ENCODE measurements at regions not wholly inside any gene's neighbourhood (a gene's known extent, or its start where the extent isn't known, plus 50 kb on each side); places are given as distances from the start of the nearest gene placed in this dataset.
"Not testable (repeated sequence)": the region's sequence is repeated elsewhere in the genome, so short reads cannot be mapped to it uniquely, and the experiment has no call there.

DNA sequence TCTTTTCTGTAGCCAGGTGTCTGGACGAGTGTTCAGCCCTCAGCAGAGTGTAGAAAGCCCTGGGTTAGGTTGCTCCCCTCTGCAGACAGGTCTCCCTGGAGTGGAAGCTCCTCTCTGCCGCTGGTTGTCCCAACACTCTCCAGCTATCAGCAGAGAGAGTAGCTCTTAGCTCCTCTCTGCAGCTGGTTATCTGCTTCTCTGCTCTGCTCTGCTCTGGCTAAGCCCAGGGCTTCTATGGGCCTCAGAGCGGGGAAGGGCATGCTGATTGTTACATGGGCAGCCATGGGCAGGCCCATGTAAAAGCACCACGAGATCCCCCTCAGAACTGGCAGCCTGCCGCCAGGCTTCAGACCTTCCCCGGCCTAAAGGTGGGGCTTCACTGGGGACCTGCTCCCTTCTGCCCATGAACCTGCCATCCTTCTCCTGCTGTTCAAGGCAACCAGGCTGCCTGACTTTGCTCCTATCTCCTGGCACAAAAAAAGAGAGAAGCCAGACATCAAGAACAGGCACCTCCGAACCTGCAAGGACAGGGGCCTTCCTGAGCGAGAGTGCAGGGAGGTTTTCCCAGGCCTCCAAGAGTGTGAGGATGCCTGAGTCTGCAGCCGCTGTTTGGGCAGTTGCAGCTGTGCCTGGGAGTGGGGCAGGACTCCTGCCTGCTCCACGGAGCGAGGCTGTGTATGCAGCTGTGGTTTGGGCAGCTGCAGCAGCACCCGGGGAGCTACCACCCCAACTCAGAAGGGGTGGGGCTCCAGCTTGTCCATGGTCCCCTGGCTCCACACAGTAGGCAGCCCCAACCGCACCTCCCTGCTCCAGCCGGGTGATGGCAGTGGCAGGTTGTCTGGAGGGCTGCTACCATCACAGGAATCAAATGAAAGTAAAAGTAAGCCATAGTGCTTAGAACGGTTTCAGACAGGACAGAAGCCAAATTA is 973.7 kb downstream of the LTN1 start:
- Histone ChIP-seq H3K4me1 (0 out of 2 replicates have a peak, but pooled peaks cover 5% of the 10 kb centered on the region), H3K4me3 (ENCODE audit: low read depth, low read length) (no peak overlapping the region), H3K36me3 (ENCODE audit: control insufficient read depth, insufficient read depth, low read length) (no peaks in the 10 kb centered on the region), H3K9me3 (no peaks in the 10 kb centered on the region), H3K27me3 (replicated peaks; ENCODE audit: control insufficient read depth, insufficient read depth, low read length) (no peaks in the 10 kb centered on the region)
- Mint-ChIP-seq H3K27ac (ENCODE audit: unreplicated experiment) (no peak overlapping the region), H3K4me3 (ENCODE audit: unreplicated experiment) (no peak overlapping the region), H3K4me1 (ENCODE audit: low read depth, unreplicated experiment) (no peaks in the 10 kb centered on the region), H3K27me3 (ENCODE audit: insufficient read depth, unreplicated experiment) (no peaks in the 10 kb centered on the region), H3K9me3 (ENCODE audit: unreplicated experiment) (no peaks in the 10 kb centered on the region), H3K36me3 (ENCODE audit: insufficient read depth, unreplicated experiment) (no peaks in the 10 kb centered on the region)
- no TSS peak for BruUV-seq (replicated peaks)
- TF ChIP-seq, protein P1, sequence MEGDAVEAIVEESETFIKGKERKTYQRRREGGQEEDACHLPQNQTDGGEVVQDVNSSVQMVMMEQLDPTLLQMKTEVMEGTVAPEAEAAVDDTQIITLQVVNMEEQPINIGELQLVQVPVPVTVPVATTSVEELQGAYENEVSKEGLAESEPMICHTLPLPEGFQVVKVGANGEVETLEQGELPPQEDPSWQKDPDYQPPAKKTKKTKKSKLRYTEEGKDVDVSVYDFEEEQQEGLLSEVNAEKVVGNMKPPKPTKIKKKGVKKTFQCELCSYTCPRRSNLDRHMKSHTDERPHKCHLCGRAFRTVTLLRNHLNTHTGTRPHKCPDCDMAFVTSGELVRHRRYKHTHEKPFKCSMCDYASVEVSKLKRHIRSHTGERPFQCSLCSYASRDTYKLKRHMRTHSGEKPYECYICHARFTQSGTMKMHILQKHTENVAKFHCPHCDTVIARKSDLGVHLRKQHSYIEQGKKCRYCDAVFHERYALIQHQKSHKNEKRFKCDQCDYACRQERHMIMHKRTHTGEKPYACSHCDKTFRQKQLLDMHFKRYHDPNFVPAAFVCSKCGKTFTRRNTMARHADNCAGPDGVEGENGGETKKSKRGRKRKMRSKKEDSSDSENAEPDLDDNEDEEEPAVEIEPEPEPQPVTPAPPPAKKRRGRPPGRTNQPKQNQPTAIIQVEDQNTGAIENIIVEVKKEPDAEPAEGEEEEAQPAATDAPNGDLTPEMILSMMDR (IDR thresholded peaks at IDR 0.05; ENCODE audit: insufficient read depth in 1 of 2, low read depth in 1 of 2, low read length in 1 of 2, severe bottlenecking in 1 of 2, unreplicated experiment in 1 of 2), result no peak
- intact Hi-C loops (cut with micrococcal nuclease; ENCODE audit: unreplicated experiment), result no loop called here
- ChIA-PET CTCF (interaction anchor here (0.6 kb wide), 2 partner anchors 1432 to 1991 kb away, joined by 3 read pairs; no protein-coding TSS in a partner anchor), POLR2A (no interaction called here)
- DNase-seq, result peak; percentile 5 to 25

DNA sequence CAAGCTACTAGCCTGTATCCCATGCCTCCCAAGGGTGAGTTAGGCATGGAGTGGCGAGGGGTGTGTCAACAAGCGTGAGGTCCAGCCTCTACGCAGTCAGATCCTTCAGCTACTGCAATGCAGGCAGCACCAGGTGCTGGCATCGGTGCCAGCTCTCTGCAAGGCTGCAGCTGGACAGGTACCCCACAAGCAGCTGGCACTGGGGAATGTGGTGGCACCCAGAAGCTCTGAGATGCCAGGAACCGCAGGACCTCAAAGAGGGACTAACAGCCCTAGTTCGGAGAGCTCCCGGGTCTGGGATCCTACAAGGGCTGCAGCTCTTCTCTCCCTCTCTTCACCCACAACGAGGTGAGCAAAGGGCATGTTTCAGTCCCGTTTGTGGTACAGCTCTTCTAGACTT is 974.5 kb downstream of the LTN1 start:
- intact Hi-C loops (cut with micrococcal nuclease; ENCODE audit: unreplicated experiment), result no loop called here
- H3K9me3 Mint-ChIP-seq (ENCODE audit: unreplicated experiment), result no peaks in the 10 kb centered on the region
- no peaks in the 10 kb centered on the region for H3K27me3 Mint-ChIP-seq (ENCODE audit: insufficient read depth, unreplicated experiment)
- Histone ChIP-seq H3K36me3 (ENCODE audit: control insufficient read depth, insufficient read depth, low read length) (no peaks in the 10 kb centered on the region), H3K9me3 (no peaks in the 10 kb centered on the region), H3K27me3 (replicated peaks; ENCODE audit: control insufficient read depth, insufficient read depth, low read length) (no peaks in the 10 kb centered on the region), H3K4me1 (0 out of 2 replicates have a peak, but pooled peaks cover 5% of the 10 kb centered on the region), H3K4me3 (ENCODE audit: low read depth, low read length) (no peak overlapping the region)
- no peak overlapping the region for H3K4me3 Mint-ChIP-seq (ENCODE audit: unreplicated experiment)
- CTCF ChIA-PET, result interaction anchor here (0.6 kb wide), 1 partner anchor 1990 kb away, joined by 3 read pairs; no protein-coding TSS in a partner anchor
- no peak for DNase-seq
- POLR2A ChIA-PET, result no interaction called here
- H3K4me1 Mint-ChIP-seq (ENCODE audit: low read depth, unreplicated experiment), result no peaks in the 10 kb centered on the region
- BruUV-seq (replicated peaks), result no TSS peak
- TF ChIP-seq, protein P1 (IDR thresholded peaks at IDR 0.05; ENCODE audit: insufficient read depth in 1 of 2, low read depth in 1 of 2, low read length in 1 of 2, severe bottlenecking in 1 of 2, unreplicated experiment in 1 of 2), result no peak
- H3K36me3 Mint-ChIP-seq (ENCODE audit: insufficient read depth, unreplicated experiment), result no peaks in the 10 kb centered on the region
- no peak overlapping the region for H3K27ac Mint-ChIP-seq (ENCODE audit: unreplicated experiment)

DNA sequence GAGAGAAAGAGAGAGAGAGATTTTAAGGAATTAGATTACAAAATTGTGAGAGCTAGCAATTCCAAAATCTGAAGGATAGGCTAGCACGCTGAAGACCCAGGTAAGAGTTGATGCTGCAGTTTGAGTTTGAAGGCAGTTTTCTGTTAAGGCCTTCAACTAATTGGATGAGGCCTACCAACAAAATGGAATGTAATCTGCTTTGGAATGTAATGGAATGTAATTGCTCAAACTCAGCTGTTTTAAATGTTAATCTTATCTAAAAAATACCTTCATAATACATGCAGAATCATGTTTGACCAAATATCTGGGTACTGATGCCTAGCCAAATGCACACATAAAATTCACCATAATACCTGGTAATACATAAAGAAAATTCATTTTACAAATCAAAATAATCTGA is 976.1 kb downstream of the LTN1 start:
- H3K36me3 ChIP-seq (ENCODE audit: control insufficient read depth, insufficient read depth, low read length), result no peaks in the 10 kb centered on the region
- H3K27ac Mint-ChIP-seq (ENCODE audit: unreplicated experiment), result no peak overlapping the region
- H3K9me3 ChIP-seq, result no peaks in the 10 kb centered on the region
- H3K4me1 Mint-ChIP-seq (ENCODE audit: low read depth, unreplicated experiment), result no peaks in the 10 kb centered on the region
- DNase-seq, result no peak
- no peaks in the 10 kb centered on the region for H3K27me3 Mint-ChIP-seq (ENCODE audit: insufficient read depth, unreplicated experiment)
- no peaks in the 10 kb centered on the region for H3K36me3 Mint-ChIP-seq (ENCODE audit: insufficient read depth, unreplicated experiment)
- no peak overlapping the region for H3K4me3 ChIP-seq (ENCODE audit: low read depth, low read length)
- 0 out of 2 replicates have a peak, but pooled peaks cover 5% of the 10 kb centered on the region for H3K4me1 ChIP-seq
- TF ChIP-seq, protein P1 (IDR thresholded peaks at IDR 0.05; ENCODE audit: insufficient read depth in 1 of 2, low read depth in 1 of 2, low read length in 1 of 2, severe bottlenecking in 1 of 2, unreplicated experiment in 1 of 2), result no peak
- CTCF ChIA-PET, result no interaction called here
- H3K9me3 Mint-ChIP-seq (ENCODE audit: unreplicated experiment), result no peaks in the 10 kb centered on the region
- POLR2A ChIA-PET, result no interaction called here
- BruUV-seq (replicated peaks), result no TSS peak
- H3K27me3 ChIP-seq (replicated peaks; ENCODE audit: control insufficient read depth, insufficient read depth, low read length), result no peaks in the 10 kb centered on the region
- intact Hi-C loops (cut with micrococcal nuclease; ENCODE audit: unreplicated experiment), result no loop called here
- no peak overlapping the region for H3K4me3 Mint-ChIP-seq (ENCODE audit: unreplicated experiment)

DNA sequence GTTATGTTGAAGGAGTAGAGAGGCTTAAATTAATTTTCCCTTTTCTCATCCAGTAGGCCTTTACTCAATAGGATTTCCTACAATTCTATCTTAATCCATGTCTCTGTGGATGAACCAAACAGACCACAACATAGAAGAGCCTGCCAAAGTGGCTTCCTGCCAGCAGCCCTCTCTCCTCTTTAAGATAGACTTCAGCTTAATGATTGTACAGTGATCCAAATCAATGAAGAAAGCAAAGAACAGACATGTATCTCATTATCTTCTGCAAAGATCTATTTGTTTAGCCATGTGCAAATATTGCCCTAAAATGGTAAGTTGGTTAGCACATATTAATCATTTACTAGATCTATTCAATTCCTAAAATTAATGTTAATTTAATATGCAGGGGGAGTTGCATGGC is 979.6 kb downstream of the LTN1 start:
- H3K4me1 ChIP-seq; H3K36me3 ChIP-seq (ENCODE audit: control insufficient read depth, insufficient read depth, low read length); POLR2A ChIA-PET; H3K9me3 ChIP-seq; H3K27me3 ChIP-seq (replicated peaks; ENCODE audit: control insufficient read depth, insufficient read depth, low read length); H3K4me3 Mint-ChIP-seq (ENCODE audit: unreplicated experiment); H3K27ac Mint-ChIP-seq (ENCODE audit: unreplicated experiment); intact Hi-C loops (cut with micrococcal nuclease; ENCODE audit: unreplicated experiment); H3K4me3 ChIP-seq (ENCODE audit: low read depth, low read length); BruUV-seq (replicated peaks); CTCF ChIA-PET; H3K27me3 Mint-ChIP-seq (ENCODE audit: insufficient read depth, unreplicated experiment); H3K9me3 Mint-ChIP-seq (ENCODE audit: unreplicated experiment); H3K36me3 Mint-ChIP-seq (ENCODE audit: insufficient read depth, unreplicated experiment); DNase-seq; H3K4me1 Mint-ChIP-seq (ENCODE audit: low read depth, unreplicated experiment): not testable (repeated sequence)

DNA sequence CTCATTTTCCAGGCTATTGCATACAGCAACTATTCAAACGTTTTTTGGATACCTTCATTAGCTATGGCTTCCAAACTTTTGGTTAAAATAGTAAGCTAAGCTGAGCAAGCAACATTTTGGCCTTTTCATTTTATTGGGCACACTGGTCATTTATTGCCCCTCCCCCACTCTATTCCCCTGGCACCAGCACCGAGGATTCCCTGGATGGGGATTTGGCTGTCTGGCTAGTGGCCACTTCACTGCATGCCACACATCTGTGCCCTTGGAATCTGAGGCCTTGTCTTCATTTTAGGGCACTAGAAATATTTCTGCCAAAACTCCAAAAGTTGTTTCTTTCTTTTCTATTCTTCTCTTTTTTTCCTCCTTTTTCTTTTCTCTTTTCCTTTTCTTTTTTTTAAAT is 980.7 kb downstream of the LTN1 start:
- H3K27ac Mint-ChIP-seq (ENCODE audit: unreplicated experiment); BruUV-seq (replicated peaks); H3K36me3 ChIP-seq (ENCODE audit: control insufficient read depth, insufficient read depth, low read length); H3K27me3 ChIP-seq (replicated peaks; ENCODE audit: control insufficient read depth, insufficient read depth, low read length); H3K27me3 Mint-ChIP-seq (ENCODE audit: insufficient read depth, unreplicated experiment); CTCF ChIA-PET; POLR2A ChIA-PET; H3K4me3 ChIP-seq (ENCODE audit: low read depth, low read length); H3K4me1 Mint-ChIP-seq (ENCODE audit: low read depth, unreplicated experiment); H3K4me1 ChIP-seq; H3K4me3 Mint-ChIP-seq (ENCODE audit: unreplicated experiment); H3K36me3 Mint-ChIP-seq (ENCODE audit: insufficient read depth, unreplicated experiment); H3K9me3 ChIP-seq; DNase-seq; intact Hi-C loops (cut with micrococcal nuclease; ENCODE audit: unreplicated experiment); H3K9me3 Mint-ChIP-seq (ENCODE audit: unreplicated experiment): not testable (repeated sequence)

All from Caco-2 (cell line).